ENCODE measurements at regions not wholly inside any gene's neighbourhood (a gene's known extent, or its start where the extent isn't known, plus 50 kb on each side); places are given as distances from the start of the nearest gene placed in this dataset.

GRCh38 chr5:176711883-176712282, 64.6 kb downstream of the TSPAN17 start:
- Mint-ChIP-seq H3K4me1 (no peaks in the 10 kb centered on the region), H3K27me3 (peaks cover 59% of the 10 kb centered on the region), H3K27ac (no peak overlapping the region), H3K36me3 (peaks cover 4% of the 10 kb centered on the region), H3K4me3 (no peak overlapping the region), H3K9me3 (peaks cover 9% of the 10 kb centered on the region)
- DNase-seq: no peak

GRCh38 chr5:176712546-176713304, 65.4 kb downstream of the TSPAN17 start:
- Mint-ChIP-seq H3K27me3 (peaks cover 63% of the 10 kb centered on the region), H3K9me3 (peaks cover 9% of the 10 kb centered on the region), H3K27ac (no peak overlapping the region), H3K4me1 (no peaks in the 10 kb centered on the region), H3K36me3 (peaks cover 4% of the 10 kb centered on the region), H3K4me3 (no peak overlapping the region)
- no peak for DNase-seq

- no peaks in the 10 kb centered on the region for H3K4me1 Mint-ChIP-seq
- no peak overlapping the region for H3K4me3 Mint-ChIP-seq
- H3K27ac Mint-ChIP-seq: no peak overlapping the region
- peaks cover 69% of the 10 kb centered on the region for H3K27me3 Mint-ChIP-seq
- DNase-seq: no peak
- H3K36me3 Mint-ChIP-seq: peaks cover 4% of the 10 kb centered on the region
- peaks cover 9% of the 10 kb centered on the region for H3K9me3 Mint-ChIP-seq
Observed at GRCh38 chr5:176713409-176713808, 66.1 kb downstream of the TSPAN17 start.

GRCh38 chr5:176714067-176714466, 66.8 kb downstream of the TSPAN17 start:
- H3K27ac Mint-ChIP-seq: no peak overlapping the region
- no peak for DNase-seq
- H3K36me3 Mint-ChIP-seq: peaks cover 4% of the 10 kb centered on the region
- peaks cover 73% of the 10 kb centered on the region for H3K27me3 Mint-ChIP-seq
- H3K4me1 Mint-ChIP-seq: no peaks in the 10 kb centered on the region
- no peak overlapping the region for H3K4me3 Mint-ChIP-seq
- peaks cover 9% of the 10 kb centered on the region for H3K9me3 Mint-ChIP-seq

- H3K36me3 Mint-ChIP-seq: peaks cover 4% of the 10 kb centered on the region
Observed at GRCh38 chr5:176716320-176716719, 69.0 kb downstream of the TSPAN17 start.

GRCh38 chr5:176719113-176719739, 71.9 kb downstream of the TSPAN17 start:
- no peak overlapping the region for H3K4me3 Mint-ChIP-seq
- no peaks in the 10 kb centered on the region for H3K4me1 Mint-ChIP-seq
- H3K36me3 Mint-ChIP-seq: peaks cover under 1% of the 10 kb centered on the region
- H3K27ac Mint-ChIP-seq: no peak overlapping the region
- DNase-seq: no peak
- H3K9me3 Mint-ChIP-seq: peaks cover 3% of the 10 kb centered on the region
- peaks cover 51% of the 10 kb centered on the region for H3K27me3 Mint-ChIP-seq

More at GRCh38 chr5:176716320-176716719, 69.0 kb downstream of the TSPAN17 start:
- DNase-seq: no peak
- no peak overlapping the region for H3K27ac Mint-ChIP-seq
- H3K4me3 Mint-ChIP-seq: no peak overlapping the region
- no peaks in the 10 kb centered on the region for H3K4me1 Mint-ChIP-seq
- peaks cover 63% of the 10 kb centered on the region for H3K27me3 Mint-ChIP-seq
- peaks cover 9% of the 10 kb centered on the region for H3K9me3 Mint-ChIP-seq

GRCh38 chr5:176721509-176721908, 74.2 kb downstream of the TSPAN17 start:
- H3K27me3 Mint-ChIP-seq: peaks cover 56% of the 10 kb centered on the region
- no peak overlapping the region for H3K27ac Mint-ChIP-seq
- H3K4me1 Mint-ChIP-seq: no peaks in the 10 kb centered on the region
- H3K9me3 Mint-ChIP-seq: no peaks in the 10 kb centered on the region
- no peak for DNase-seq
- H3K36me3 Mint-ChIP-seq: no peaks in the 10 kb centered on the region
- H3K4me3 Mint-ChIP-seq: no peak overlapping the region

- Mint-ChIP-seq H3K4me1 (no peaks in the 10 kb centered on the region), H3K27me3 (peaks cover 59% of the 10 kb centered on the region), H3K36me3 (no peaks in the 10 kb centered on the region), H3K9me3 (no peaks in the 10 kb centered on the region), H3K27ac (no peak overlapping the region), H3K4me3 (no peak overlapping the region)
- DNase-seq: no peak
Observed at GRCh38 chr5:176722757-176723156, 75.5 kb downstream of the TSPAN17 start.

GRCh38 chr5:176723440-176723839, 76.2 kb downstream of the TSPAN17 start:
- Mint-ChIP-seq H3K27ac (no peak overlapping the region), H3K36me3 (no peaks in the 10 kb centered on the region), H3K27me3 (peaks cover 58% of the 10 kb centered on the region), H3K4me3 (no peak overlapping the region), H3K4me1 (no peaks in the 10 kb centered on the region), H3K9me3 (no peaks in the 10 kb centered on the region)
- no peak for DNase-seq

- no peak for DNase-seq
- no peaks in the 10 kb centered on the region for H3K4me1 Mint-ChIP-seq
- no peaks in the 10 kb centered on the region for H3K36me3 Mint-ChIP-seq
- H3K27ac Mint-ChIP-seq: no peak overlapping the region
- H3K4me3 Mint-ChIP-seq: no peak overlapping the region
- H3K9me3 Mint-ChIP-seq: no peaks in the 10 kb centered on the region
- H3K27me3 Mint-ChIP-seq: peaks cover 60% of the 10 kb centered on the region
Observed at GRCh38 chr5:176724472-176724871, 77.2 kb downstream of the TSPAN17 start.

- no peaks in the 10 kb centered on the region for H3K9me3 Mint-ChIP-seq
- H3K4me1 Mint-ChIP-seq: no peaks in the 10 kb centered on the region
- H3K36me3 Mint-ChIP-seq: no peaks in the 10 kb centered on the region
- H3K27me3 Mint-ChIP-seq: peaks cover 68% of the 10 kb centered on the region
- no peak overlapping the region for H3K27ac Mint-ChIP-seq
- DNase-seq: no peak
- no peak overlapping the region for H3K4me3 Mint-ChIP-seq
Observed at GRCh38 chr5:176725521-176726280, 78.4 kb downstream of the TSPAN17 start.

- Mint-ChIP-seq H3K36me3 (no peaks in the 10 kb centered on the region), H3K4me3 (no peak overlapping the region), H3K27me3 (peaks cover 69% of the 10 kb centered on the region), H3K9me3 (no peaks in the 10 kb centered on the region), H3K4me1 (no peaks in the 10 kb centered on the region), H3K27ac (no peak overlapping the region)
- no peak for DNase-seq
Observed at GRCh38 chr5:176726746-176727527, 79.7 kb downstream of the TSPAN17 start.

- Mint-ChIP-seq H3K9me3 (no peaks in the 10 kb centered on the region), H3K27ac (no peak overlapping the region), H3K4me1 (peaks cover 1% of the 10 kb centered on the region), H3K4me3 (no peak overlapping the region), H3K27me3 (peaks cover 73% of the 10 kb centered on the region), H3K36me3 (no peaks in the 10 kb centered on the region)
- DNase-seq: no peak
Observed at GRCh38 chr5:176727528-176727900, 80.2 kb downstream of the TSPAN17 start.

GRCh38 chr5:176727983-176728675, 80.8 kb downstream of the TSPAN17 start:
- H3K27ac Mint-ChIP-seq: no peak overlapping the region
- no peak for DNase-seq
- H3K4me1 Mint-ChIP-seq: peaks cover 1% of the 10 kb centered on the region
- peaks cover 76% of the 10 kb centered on the region for H3K27me3 Mint-ChIP-seq
- H3K4me3 Mint-ChIP-seq: no peak overlapping the region
- no peaks in the 10 kb centered on the region for H3K9me3 Mint-ChIP-seq
- no peaks in the 10 kb centered on the region for H3K36me3 Mint-ChIP-seq
